PC-9 (cell line): ENCODE measurements at regions not wholly inside any gene's neighbourhood (a gene's known extent, or its start where the extent isn't known, plus 50 kb on each side); places are given as distances from the start of the nearest gene placed in this dataset.

Source experiments
- BruUV-seq: library from RNA; stranded (reverse); fragments of 400-500 nt; replicated peaks from 2 replicates; lab custom pipeline; 2021; lab: Mats Ljungman, UMichigan
- CTCF ChIA-PET: fragments of 300-600 bp; sonication (Branson Sonifier 250); formaldehyde crosslinking; loops from one replicate; lab custom pipeline; 2022; ENCODE audit warnings: antibody characterized with exemption; lab: Charles Lee
- POLR2A ChIA-PET: fragments of 300-600 bp; sonication (Branson Sonifier 250); formaldehyde crosslinking; loops from one replicate; lab custom pipeline; 2022; ENCODE audit warnings: antibody characterized with exemption; ENCODE audit not compliant: unreplicated experiment; lab: Charles Lee
- DNase-seq, 2 experiments: peaks; one replicate each; pipeline versions ENCODE4 v3.0.0 to v3.0.0-alpha.2; 2015 to 2022; ENCODE audit warnings: mixed read lengths in 1 of 2
- H2AFZ ChIP-seq: fragments of 200-600 bp; sonication (generic); 2 replicates; pipeline ENCODE4 v1.8.1; 2017; ENCODE audit warnings: antibody characterized with exemption
- H3F3A ChIP-seq: fragments of 200-600 bp; sonication (generic); 2 replicates; pipeline ENCODE4 v1.8.1; 2017; ENCODE audit warnings: antibody characterized with exemption, mild to moderate bottlenecking, low read depth; ENCODE audit not compliant: insufficient read depth
- H3K27ac ChIP-seq: fragments of 200-600 bp; sonication (generic); 2 replicates; pipeline ENCODE4 v1.6.1; 2016; ENCODE audit warnings: mixed run types
- H3K27me3 ChIP-seq: fragments of 200-600 bp; sonication (generic); 2 replicates; pipeline ENCODE4 v1.6.1; 2016; ENCODE audit warnings: low read depth, mixed run types; ENCODE audit not compliant: insufficient read depth
- H3K36me3 ChIP-seq: fragments of 200-600 bp; sonication (generic); 2 replicates; pipeline ENCODE4 v1.6.1; 2016; ENCODE audit warnings: low read depth, mixed run types
- H3K4me1 ChIP-seq: fragments of 200-600 bp; sonication (generic); replicated peaks from 2 replicates; pipeline ENCODE4 v1.6.1; 2016; ENCODE audit warnings: mixed run types; ENCODE audit not compliant: insufficient read depth
- H3K4me2 ChIP-seq: fragments of 200-600 bp; sonication (generic); 2 replicates; pipeline ENCODE4 v1.6.1; 2017; ENCODE audit warnings: mixed run types
- H3K4me3 ChIP-seq: fragments of 200-600 bp; sonication (generic); 2 replicates; pipeline ENCODE4 v1.6.1; 2016; ENCODE audit warnings: mixed run types
- H3K79me2 ChIP-seq: fragments of 200-600 bp; sonication (generic); 2 replicates; pipeline ENCODE4 v1.6.1; 2017; ENCODE audit warnings: low read depth, mixed run types
- H3K9me2 ChIP-seq: fragments of 200-600 bp; sonication (generic); 2 replicates; pipeline ENCODE4 v1.8.1; 2017; ENCODE audit warnings: mild to moderate bottlenecking; ENCODE audit not compliant: insufficient read depth
- H3K9me3 ChIP-seq: fragments of 200-600 bp; sonication (generic); 2 replicates; pipeline ENCODE4 v1.8.1; 2016; ENCODE audit warnings: low read depth; ENCODE audit not compliant: insufficient read depth
- H4K20me1 ChIP-seq: fragments of 200-600 bp; sonication (generic); 2 replicates; pipeline ENCODE4 v1.8.1; 2017; ENCODE audit not compliant: insufficient read depth
- CTCF ChIP-seq: fragments of 200-600 bp; sonication (generic); conservative IDR thresholded peaks from 2 replicates; pipeline ENCODE4 v1.6.1; 2017; ENCODE audit warnings: mixed run types, antibody characterized with exemption, mild to moderate bottlenecking, moderate library complexity
- EZH2 ChIP-seq: fragments of 200-600 bp; sonication (generic); IDR thresholded peaks from 2 replicates; pipeline ENCODE4 v1.8.0; 2017; ENCODE audit warnings: antibody characterized with exemption, low read depth
- intact Hi-C: fragments of 100-400 bp; cut with micrococcal nuclease; formaldehyde crosslinking; loops from one replicate; pipeline ENCODE4 v1.10.0; 2022; ENCODE audit not compliant: unreplicated experiment

- no peaks in the 10 kb centered on the region for H3F3A ChIP-seq
- H3K4me3 ChIP-seq, result no peak overlapping the region
- ChIA-PET CTCF (no interaction called here), POLR2A (no interaction called here)
- H3K4me2 ChIP-seq, result no peak overlapping the region
- H3K27ac ChIP-seq, result no peak overlapping the region
- no peaks in the 10 kb centered on the region for H3K27me3 ChIP-seq
- no peaks in the 10 kb centered on the region for H3K9me2 ChIP-seq
- TF ChIP-seq CTCF (no peak), EZH2 (no peak)
- no peaks in the 10 kb centered on the region for H3K79me2 ChIP-seq
- no peaks in the 10 kb centered on the region for H3K9me3 ChIP-seq
- H3K36me3 ChIP-seq, result no peaks in the 10 kb centered on the region
- intact Hi-C loops, result no loop called here
- H2AFZ ChIP-seq, result no peak overlapping the region
- no peak for DNase-seq
- no peaks in the 10 kb centered on the region for H3K4me1 ChIP-seq
- H4K20me1 ChIP-seq, result no peaks in the 10 kb centered on the region
- BruUV-seq, result no TSS peak
These were observed 109.6 kb upstream of the SPRY1 start for GRCh38 chr4:123286903-123287466.

- no peak overlapping the region for H3K27ac ChIP-seq
- ChIA-PET POLR2A (no interaction called here), CTCF (no interaction called here)
- H3K4me3 ChIP-seq, result no peak overlapping the region
- H3K79me2 ChIP-seq, result no peaks in the 10 kb centered on the region
- no peak overlapping the region for H2AFZ ChIP-seq
- intact Hi-C loops, result no loop called here
- DNase-seq, result no peak
- H3K4me2 ChIP-seq, result no peak overlapping the region
- no peaks in the 10 kb centered on the region for H3K9me2 ChIP-seq
- H3K9me3 ChIP-seq, result no peaks in the 10 kb centered on the region
- BruUV-seq, result no TSS peak
- no peaks in the 10 kb centered on the region for H3K36me3 ChIP-seq
- no peaks in the 10 kb centered on the region for H4K20me1 ChIP-seq
- no peaks in the 10 kb centered on the region for H3F3A ChIP-seq
- TF ChIP-seq CTCF, result no peak
- TF ChIP-seq EZH2, result no peak
- no peaks in the 10 kb centered on the region for H3K4me1 ChIP-seq
- no peaks in the 10 kb centered on the region for H3K27me3 ChIP-seq
These were observed 108.1 kb upstream of the SPRY1 start for GRCh38 chr4:123288309-123289025.

GRCh38 chr4:123291329-123291728 lies 105.3 kb upstream of the SPRY1 start:
- Histone ChIP-seq H2AFZ (no peak overlapping the region), H4K20me1 (no peaks in the 10 kb centered on the region), H3K9me2 (no peaks in the 10 kb centered on the region), H3K36me3 (no peaks in the 10 kb centered on the region), H3K4me3 (no peak overlapping the region), H3K27ac (no peak overlapping the region), H3K9me3 (no peaks in the 10 kb centered on the region), H3K4me1 (no peaks in the 10 kb centered on the region), H3F3A (no peaks in the 10 kb centered on the region), H3K79me2 (no peaks in the 10 kb centered on the region), H3K4me2 (no peak overlapping the region), H3K27me3 (no peaks in the 10 kb centered on the region)
- DNase-seq, result no peak
- ChIA-PET POLR2A (no interaction called here), CTCF (no interaction called here)
- TF ChIP-seq CTCF, result no peak
- no peak for TF ChIP-seq EZH2
- no TSS peak for BruUV-seq
- intact Hi-C loops, result no loop called here
